NCI-H2029 (cell line): ENCODE measurements at regions not wholly inside any gene's neighbourhood (a gene's known extent, or its start where the extent isn't known, plus 50 kb on each side); places are given as distances from the start of the nearest gene placed in this dataset.
A peak's percentile ranks its signal among the peaks of the same experiment; 100 is the strongest.

Source experiments
- DNase-seq: peaks from one replicate; lab custom pipeline; 2025; lab: John Stamatoyannopoulos, UW

GRCh38 chr4:186934244-186934643, 210.6 kb upstream of the FAT1 start:
- DNase-seq, result no peak

GRCh38 chr4:186934841-186935443, 211.3 kb upstream of the FAT1 start:
- DNase-seq, result peak; percentile 41

GRCh38 chr4:186935901-186936300, 212.2 kb upstream of the FAT1 start:
- DNase-seq, result no peak

- DNase-seq, result no peak
These were observed 213.1 kb upstream of the FAT1 start for GRCh38 chr4:186936496-186937375.

GRCh38 chr4:186939226-186939625, 215.6 kb upstream of the FAT1 start:
- no peak for DNase-seq

GRCh38 chr4:186939766-186940165, 216.1 kb upstream of the FAT1 start:
- no peak for DNase-seq

GRCh38 chr4:186940476-186940875, 216.8 kb upstream of the FAT1 start:
- DNase-seq, result no peak

GRCh38 chr4:186942758-186943377, 219.2 kb upstream of the FAT1 start:
- DNase-seq, result no peak

- DNase-seq, result no peak
These were observed 219.8 kb upstream of the FAT1 start for GRCh38 chr4:186943411-186943810.

GRCh38 chr4:186946136-186946535, 222.5 kb upstream of the FAT1 start:
- no peak for DNase-seq

- no peak for DNase-seq
These were observed 223.1 kb upstream of the FAT1 start for GRCh38 chr4:186946682-186947294.

- DNase-seq, result no peak
These were observed 224.9 kb upstream of the FAT1 start for GRCh38 chr4:186948361-186949242.

- no peak for DNase-seq
These were observed 226.2 kb upstream of the FAT1 start for GRCh38 chr4:186949847-186950246.

- DNase-seq, result no peak
These were observed 229.1 kb upstream of the FAT1 start for GRCh38 chr4:186952709-186953108.

- DNase-seq, result no peak
These were observed 230.1 kb upstream of the FAT1 start for GRCh38 chr4:186953599-186954260.

GRCh38 chr4:186954509-186954908, 230.9 kb upstream of the FAT1 start:
- no peak for DNase-seq

- no peak for DNase-seq
These were observed 231.3 kb upstream of the FAT1 start for GRCh38 chr4:186954956-186955355.

GRCh38 chr4:186957952-186958555, 234.4 kb upstream of the FAT1 start:
- DNase-seq, result no peak

- DNase-seq, result no peak
These were observed 235.2 kb upstream of the FAT1 start for GRCh38 chr4:186958726-186959350.
